ENCODE measurements at regions not wholly inside any gene's neighbourhood (a gene's known extent, or its start where the extent isn't known, plus 50 kb on each side); places are given as distances from the start of the nearest gene placed in this dataset.

DNA sequence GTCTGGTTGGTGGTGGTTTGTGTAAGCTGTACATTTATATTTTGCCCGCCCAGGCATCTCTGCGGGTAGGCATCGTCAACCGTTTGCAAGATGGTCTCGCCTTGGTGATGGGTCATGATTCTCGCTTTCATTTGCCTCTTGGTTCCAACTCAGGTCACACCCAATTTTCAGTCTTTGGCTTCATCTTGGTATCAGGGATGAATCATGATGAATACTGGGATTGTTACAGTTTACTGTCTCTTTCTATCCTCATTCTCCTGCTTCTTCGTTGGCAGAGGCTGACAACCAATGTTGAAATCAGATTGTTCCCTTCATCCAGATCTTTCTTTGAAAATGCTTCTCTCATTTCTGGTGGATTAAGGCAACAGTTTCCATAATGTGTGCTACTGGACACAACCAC is 129.7 kb upstream of the KAZN start:
- TF ChIP-seq, protein P1, sequence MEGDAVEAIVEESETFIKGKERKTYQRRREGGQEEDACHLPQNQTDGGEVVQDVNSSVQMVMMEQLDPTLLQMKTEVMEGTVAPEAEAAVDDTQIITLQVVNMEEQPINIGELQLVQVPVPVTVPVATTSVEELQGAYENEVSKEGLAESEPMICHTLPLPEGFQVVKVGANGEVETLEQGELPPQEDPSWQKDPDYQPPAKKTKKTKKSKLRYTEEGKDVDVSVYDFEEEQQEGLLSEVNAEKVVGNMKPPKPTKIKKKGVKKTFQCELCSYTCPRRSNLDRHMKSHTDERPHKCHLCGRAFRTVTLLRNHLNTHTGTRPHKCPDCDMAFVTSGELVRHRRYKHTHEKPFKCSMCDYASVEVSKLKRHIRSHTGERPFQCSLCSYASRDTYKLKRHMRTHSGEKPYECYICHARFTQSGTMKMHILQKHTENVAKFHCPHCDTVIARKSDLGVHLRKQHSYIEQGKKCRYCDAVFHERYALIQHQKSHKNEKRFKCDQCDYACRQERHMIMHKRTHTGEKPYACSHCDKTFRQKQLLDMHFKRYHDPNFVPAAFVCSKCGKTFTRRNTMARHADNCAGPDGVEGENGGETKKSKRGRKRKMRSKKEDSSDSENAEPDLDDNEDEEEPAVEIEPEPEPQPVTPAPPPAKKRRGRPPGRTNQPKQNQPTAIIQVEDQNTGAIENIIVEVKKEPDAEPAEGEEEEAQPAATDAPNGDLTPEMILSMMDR (IDR thresholded peaks at IDR 0.05) = no peak
- no peak for TF ChIP-seq POLR2A (IDR thresholded peaks at IDR 0.05; ENCODE audit: low read depth)
- no peak for TF ChIP-seq POLR2AphosphoS5 (IDR thresholded peaks at IDR 0.05)
- no peak for TF ChIP-seq EP300 (IDR thresholded peaks at IDR 0.05)
